Upper lobe of left lung (tissue), 4 donors: ENCODE measurements at regions not wholly inside any gene's neighbourhood (a gene's known extent, or its start where the extent isn't known, plus 50 kb on each side); places are given as distances from the start of the nearest gene placed in this dataset.

Experiments used
- CTCF ChIP-seq, 6 experiments: fragments of 450-650 bp in 4 of 6; fragments of 200-600 bp in 2 of 6; sonication (generic) in 2 of 6; IDR thresholded peaks; one replicate each; pipeline ENCODE4 v1.5.1; 2016 to 2019; ENCODE audit warnings: antibody characterized with exemption in 6 of 6
- EP300 ChIP-seq, 4 donors: sonication (generic); formaldehyde crosslinking; IDR thresholded peaks; one replicate each; pipeline ENCODE4 v1.5.1; 2017; ENCODE audit warnings: antibody characterized with exemption in 4 of 4, control low read depth in 2 of 4
- POLR2AphosphoS5 ChIP-seq, 2 donors: sonication (generic); formaldehyde crosslinking; IDR thresholded peaks; one replicate each; pipeline ENCODE4 v1.5.1; 2017; ENCODE audit warnings: antibody characterized with exemption in 2 of 2

- no peak for TF ChIP-seq CTCF (IDR thresholded peaks at IDR 0.05)
- no peak for TF ChIP-seq EP300 (IDR thresholded peaks at IDR 0.05)
- no peak for TF ChIP-seq POLR2AphosphoS5 (IDR thresholded peaks at IDR 0.05)
Measured at GRCh38 chr2:192634557-192634956, 439.8 kb upstream of the TMEFF2 start.
